ENCODE measurements at regions not wholly inside any gene's neighbourhood (a gene's known extent, or its start where the extent isn't known, plus 50 kb on each side); places are given as distances from the start of the nearest gene placed in this dataset.

GRCh38 chr15:67006083-67007065 lies 59.0 kb upstream of the SMAD3 start:
- DNase-seq = no peak

DNA sequence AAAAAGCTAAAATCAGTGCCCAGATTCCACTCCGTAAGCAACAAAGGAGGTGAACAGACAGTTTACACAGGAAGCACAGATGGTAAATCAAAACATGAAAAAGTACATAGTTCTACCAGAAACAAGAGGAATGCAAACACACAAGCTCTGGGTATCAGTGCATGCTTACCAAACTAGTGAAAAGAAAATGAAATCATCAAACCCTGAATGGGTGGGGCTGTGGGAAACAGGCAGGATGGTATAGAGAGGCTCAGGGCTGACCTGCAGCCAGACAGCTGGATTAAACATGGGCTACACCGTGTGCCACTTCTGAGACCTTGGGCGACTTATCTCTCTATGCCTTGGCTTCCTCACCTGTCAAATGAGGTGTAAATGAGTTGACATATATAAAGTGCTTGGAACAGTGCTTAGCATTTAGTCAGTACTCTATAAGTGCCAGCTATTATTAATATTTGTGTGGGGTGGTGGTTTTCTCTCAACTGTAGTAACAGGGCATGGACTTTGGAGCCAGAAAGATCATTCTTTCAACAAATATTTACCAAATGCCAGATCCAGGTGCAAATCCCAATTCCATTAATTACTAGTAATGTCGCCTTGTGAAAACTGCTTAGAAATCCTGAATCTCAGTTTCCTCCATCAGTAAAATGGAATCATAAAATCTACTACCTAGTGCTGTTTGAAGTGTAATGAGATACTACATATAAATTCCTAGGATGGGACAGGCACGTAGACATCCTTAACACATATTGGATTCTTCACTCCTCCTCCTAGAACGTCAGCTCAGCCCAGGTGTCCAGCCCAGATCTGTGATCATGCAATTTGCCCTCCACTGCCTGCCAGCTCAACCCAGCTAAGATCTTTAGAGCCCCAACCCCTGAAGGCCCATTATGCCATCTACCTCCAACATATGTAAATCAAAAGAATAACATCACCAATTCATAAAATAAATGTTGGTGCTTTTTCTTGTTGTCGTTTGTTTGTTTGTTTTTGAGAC lies 55.5 kb upstream of the SMAD3 start:
- no peak for DNase-seq

- no peak for DNase-seq
These were observed 54.3 kb upstream of the SMAD3 start for GRCh38 chr15:67010898-67011616.

DNA sequence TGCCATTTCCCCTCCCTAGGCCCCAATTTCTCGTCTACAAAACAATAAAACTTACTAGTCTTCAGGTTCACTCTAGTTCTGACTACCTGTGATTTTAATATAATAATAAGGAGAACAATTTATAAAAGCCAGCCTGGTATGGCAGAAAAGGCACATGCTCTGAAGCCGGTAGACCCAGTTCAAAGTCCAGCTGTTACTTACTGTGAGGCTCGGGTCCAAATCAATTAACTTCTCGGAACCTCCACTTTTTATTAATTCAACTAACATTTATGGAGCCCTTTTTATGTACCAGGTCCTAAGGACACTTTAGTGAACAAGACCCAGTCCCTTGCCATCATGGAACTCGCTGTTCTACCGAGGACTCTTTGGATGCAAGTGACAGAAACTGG lies 53.8 kb upstream of the SMAD3 start:
- no peak for DNase-seq

DNA sequence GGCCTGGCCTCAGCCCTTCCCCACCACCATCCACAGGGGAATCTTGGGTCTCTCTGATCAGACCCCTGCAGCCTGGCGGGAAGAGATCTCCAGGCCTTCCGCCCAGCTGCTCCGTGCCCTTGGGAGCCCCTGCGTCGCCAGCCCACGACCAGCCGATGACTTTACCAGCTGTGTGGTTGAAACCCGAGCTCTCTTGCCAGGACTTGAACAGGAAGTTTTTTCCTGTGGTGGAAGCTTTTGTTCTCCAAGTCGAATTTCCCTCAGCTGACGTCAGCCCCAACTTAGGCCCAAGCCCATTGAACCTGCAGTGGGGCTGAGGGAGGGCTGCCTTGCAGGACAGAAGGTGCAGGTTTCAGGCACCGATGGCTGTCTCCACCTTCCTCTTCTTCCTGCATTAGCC lies 51.7 kb upstream of the SMAD3 start:
- DNase-seq = no peak
